ENCODE measurements at regions not wholly inside any gene's neighbourhood (a gene's known extent, or its start where the extent isn't known, plus 50 kb on each side); places are given as distances from the start of the nearest gene placed in this dataset.
"Not testable (repeated sequence)": the region's sequence is repeated elsewhere in the genome, so short reads cannot be mapped to it uniquely, and the experiment has no call there.

DNA sequence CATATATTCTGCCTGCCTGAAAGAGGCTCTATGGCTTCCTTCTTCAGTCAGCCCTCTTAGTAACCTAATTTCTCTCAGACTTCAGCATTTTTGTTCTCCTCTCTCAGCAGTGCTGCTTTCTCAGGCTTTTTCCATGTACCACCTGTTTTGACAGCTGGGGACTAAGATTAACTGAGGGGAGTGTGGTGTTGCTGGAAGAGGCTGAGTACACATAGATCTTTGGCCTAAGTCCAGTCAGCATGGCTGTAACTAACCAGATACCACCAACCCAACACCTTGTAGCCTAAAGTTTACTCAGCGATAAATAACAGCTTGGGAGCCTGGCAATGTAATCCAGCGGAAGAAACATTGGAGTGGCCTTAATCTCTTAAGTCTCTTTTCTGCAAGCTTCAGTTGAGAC lies 85.5 kb downstream of the RTL3 start:
- Histone ChIP-seq H3K36me3 (no peaks in the 10 kb centered on the region), H3K9me3 (no peaks in the 10 kb centered on the region), H3K27ac (no peak overlapping the region), H3K4me1 (peaks cover 0 to 3% (median 0%) of the 10 kb centered on the region in 4 donors), H3K27me3 (no peaks in the 10 kb centered on the region), H3K4me3 (no peak overlapping the region)
- intact Hi-C loops (cut with DNase I): no loop called here
- no peak for DNase-seq
- WGBS, 2 donors: 45 to 69% methylated on average over 2 of the region's 2 CpGs
- TF ChIP-seq, protein P1, sequence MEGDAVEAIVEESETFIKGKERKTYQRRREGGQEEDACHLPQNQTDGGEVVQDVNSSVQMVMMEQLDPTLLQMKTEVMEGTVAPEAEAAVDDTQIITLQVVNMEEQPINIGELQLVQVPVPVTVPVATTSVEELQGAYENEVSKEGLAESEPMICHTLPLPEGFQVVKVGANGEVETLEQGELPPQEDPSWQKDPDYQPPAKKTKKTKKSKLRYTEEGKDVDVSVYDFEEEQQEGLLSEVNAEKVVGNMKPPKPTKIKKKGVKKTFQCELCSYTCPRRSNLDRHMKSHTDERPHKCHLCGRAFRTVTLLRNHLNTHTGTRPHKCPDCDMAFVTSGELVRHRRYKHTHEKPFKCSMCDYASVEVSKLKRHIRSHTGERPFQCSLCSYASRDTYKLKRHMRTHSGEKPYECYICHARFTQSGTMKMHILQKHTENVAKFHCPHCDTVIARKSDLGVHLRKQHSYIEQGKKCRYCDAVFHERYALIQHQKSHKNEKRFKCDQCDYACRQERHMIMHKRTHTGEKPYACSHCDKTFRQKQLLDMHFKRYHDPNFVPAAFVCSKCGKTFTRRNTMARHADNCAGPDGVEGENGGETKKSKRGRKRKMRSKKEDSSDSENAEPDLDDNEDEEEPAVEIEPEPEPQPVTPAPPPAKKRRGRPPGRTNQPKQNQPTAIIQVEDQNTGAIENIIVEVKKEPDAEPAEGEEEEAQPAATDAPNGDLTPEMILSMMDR (IDR thresholded peaks at IDR 0.05): no peak
- TF ChIP-seq POLR2AphosphoS5 (IDR thresholded peaks at IDR 0.05) (no peak), EP300 (IDR thresholded peaks at IDR 0.05) (no peak)

DNA sequence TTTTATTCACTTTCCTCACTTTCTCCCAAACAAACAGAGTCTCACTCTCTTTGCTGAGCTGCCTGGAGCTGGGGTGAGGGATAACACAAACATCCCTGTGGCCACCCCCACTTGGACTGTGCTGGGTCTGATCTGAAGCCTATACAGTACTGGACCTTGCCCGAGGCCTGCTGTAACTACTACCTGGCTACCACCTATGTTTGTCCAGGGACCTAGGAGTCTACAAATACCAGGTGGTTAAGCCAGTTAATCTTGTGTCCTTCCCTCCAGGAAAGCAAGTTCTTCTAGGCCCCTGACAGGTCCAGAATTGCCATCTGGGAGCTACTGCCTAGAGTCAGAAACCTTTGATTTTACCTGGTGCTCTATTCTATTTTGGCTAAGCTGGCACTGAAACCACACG lies 87.3 kb downstream of the RTL3 start:
- Histone ChIP-seq H3K9me3 (no peaks in the 10 kb centered on the region), H3K36me3 (no peaks in the 10 kb centered on the region), H3K4me1 (peaks cover 0 to 3% (median 0%) of the 10 kb centered on the region in 4 donors), H3K27ac (no peak overlapping the region), H3K27me3 (no peaks in the 10 kb centered on the region), H3K4me3 (no peak overlapping the region)
- TF ChIP-seq POLR2A (IDR thresholded peaks at IDR 0.05) (no peak), POLR2AphosphoS5 (IDR thresholded peaks at IDR 0.05) (no peak), EP300 (IDR thresholded peaks at IDR 0.05) (no peak)
- TF ChIP-seq, protein P1 (IDR thresholded peaks at IDR 0.05): no peak
- WGBS, 2 donors: 47 to 68% methylated on average over 2 of the region's 2 CpGs
- DNase-seq: no peak
- intact Hi-C loops (cut with DNase I): no loop called here

DNA sequence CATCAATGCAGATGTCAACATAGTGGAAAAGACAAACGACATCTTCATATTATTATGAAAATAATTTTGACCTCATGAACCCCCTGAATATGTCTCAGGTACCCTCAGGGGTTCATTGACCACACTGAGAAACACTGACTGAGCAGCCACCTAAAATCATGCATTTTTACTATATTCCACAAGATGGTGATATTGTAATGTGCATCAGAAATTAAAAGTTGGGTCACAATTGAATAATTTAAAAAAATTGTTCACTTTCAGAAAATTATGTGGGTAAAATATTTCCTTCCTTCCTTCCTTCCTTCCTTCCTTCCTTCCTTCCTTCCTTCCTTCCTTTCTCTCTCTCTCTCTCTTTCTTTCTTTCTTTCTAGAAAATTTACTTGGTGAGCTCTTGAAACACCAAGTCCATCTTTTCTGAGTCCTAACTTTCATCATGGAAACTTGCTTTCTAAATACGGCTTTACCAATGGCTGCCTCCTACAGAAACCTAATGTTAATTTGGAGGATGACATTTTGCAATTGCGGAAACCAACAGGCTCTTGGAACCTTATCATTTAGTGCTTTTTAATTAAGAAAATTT lies 103.6 kb downstream of the RTL3 start:
- Histone ChIP-seq H3K27me3 (no peaks in the 10 kb centered on the region), H3K4me1 (no peaks in the 10 kb centered on the region), H3K4me3 (no peak overlapping the region), H3K36me3 (no peaks in the 10 kb centered on the region), H3K9me3 (no peaks in the 10 kb centered on the region), H3K27ac (no peak overlapping the region)
- no peak for DNase-seq
- intact Hi-C loops (cut with DNase I): no loop called here
- TF ChIP-seq POLR2AphosphoS5 (IDR thresholded peaks at IDR 0.05): no peak
- TF ChIP-seq POLR2A (IDR thresholded peaks at IDR 0.05): no peak
- TF ChIP-seq EP300 (IDR thresholded peaks at IDR 0.05): no peak
- TF ChIP-seq, protein P1 (IDR thresholded peaks at IDR 0.05): no peak
- WGBS, 2 donors: 40 to 52% methylated on average over 3 of the region's 3 CpGs

DNA sequence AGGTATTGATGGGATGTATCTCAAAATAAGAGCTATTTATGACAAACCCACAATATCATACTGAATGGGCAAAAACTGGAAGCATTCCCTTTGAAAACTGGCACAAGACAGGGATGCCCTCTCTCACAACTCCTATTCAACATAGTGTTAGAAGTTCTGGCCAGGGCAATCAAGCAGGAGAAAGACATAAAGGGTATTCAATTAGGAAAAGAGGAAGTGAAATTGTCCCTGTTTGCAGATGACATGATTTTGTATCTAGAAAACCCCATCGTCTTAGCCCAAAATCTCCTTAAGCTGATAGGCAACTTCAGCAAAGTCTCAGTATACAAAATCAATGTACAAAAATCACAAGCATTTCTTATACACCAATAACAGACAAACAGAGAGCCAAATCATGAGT lies 106.5 kb downstream of the RTL3 start:
- H3K4me3 ChIP-seq; H3K4me1 ChIP-seq; H3K9me3 ChIP-seq; DNase-seq; H3K27ac ChIP-seq; H3K27me3 ChIP-seq; intact Hi-C loops (cut with DNase I); H3K36me3 ChIP-seq: not testable (repeated sequence)
- WGBS, 2 donors: 68 to 90% methylated on average over 1 of the region's 1 CpG

DNA sequence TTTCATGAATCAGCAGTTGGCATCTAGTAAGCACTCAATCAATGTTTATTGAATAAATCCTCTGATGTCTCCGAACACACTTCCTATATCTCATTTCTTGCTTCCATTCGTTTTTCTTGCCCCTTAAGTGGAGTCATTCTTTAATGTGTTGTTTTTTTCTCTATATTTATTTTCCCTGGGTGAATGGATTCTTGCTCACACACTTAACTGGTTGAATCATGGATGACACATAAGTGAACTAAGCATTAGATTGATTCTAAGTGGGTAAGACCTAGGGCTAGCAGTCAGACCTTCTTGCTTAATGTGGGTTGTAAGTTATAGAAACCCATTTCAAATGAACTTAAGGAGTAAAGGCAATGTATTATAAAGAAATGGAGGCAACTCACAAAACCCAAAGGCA lies 111.1 kb downstream of the RTL3 start:
- Histone ChIP-seq H3K4me1 (no peaks in the 10 kb centered on the region), H3K27me3 (no peaks in the 10 kb centered on the region), H3K9me3 (no peaks in the 10 kb centered on the region), H3K27ac (no peak overlapping the region), H3K36me3 (no peaks in the 10 kb centered on the region), H3K4me3 (no peak overlapping the region)
- intact Hi-C loops (cut with DNase I): no loop called here
- no peak for DNase-seq
- WGBS, 2 donors: 62 to 65% methylated on average over 2 of the region's 2 CpGs
- TF ChIP-seq, protein P1 (IDR thresholded peaks at IDR 0.05): no peak
- TF ChIP-seq POLR2A (IDR thresholded peaks at IDR 0.05): no peak
- TF ChIP-seq EP300 (IDR thresholded peaks at IDR 0.05): no peak
- TF ChIP-seq POLR2AphosphoS5 (IDR thresholded peaks at IDR 0.05): no peak

All from sigmoid colon (tissue), 6 donors.